Body of pancreas (tissue), 4 donors: ENCODE measurements at regions not wholly inside any gene's neighbourhood (a gene's known extent, or its start where the extent isn't known, plus 50 kb on each side); places are given as distances from the start of the nearest gene placed in this dataset.

Source experiments
- POLR2A ChIP-seq, 3 donors: fragments of 450-650 bp; IDR thresholded peaks; one replicate each; pipeline ENCODE4 v1.6.1; 2016; ENCODE audit warnings: antibody characterized with exemption in 3 of 3, mild to moderate bottlenecking in 2 of 3
- TF ChIP-seq, protein P1 (sequence below), 7 experiments: fragments of 450-650 bp in 4 of 7; fragments of 200-600 bp in 3 of 7; sonication (generic) in 3 of 7; IDR thresholded peaks; one replicate each; pipeline ENCODE4 v1.5.1; 2016 to 2019; ENCODE audit warnings: antibody characterized with exemption in 7 of 7

GRCh38 chr3:10581716-10582115 is 76.3 kb upstream of the ATP2B2 start:
- TF ChIP-seq, protein P1, sequence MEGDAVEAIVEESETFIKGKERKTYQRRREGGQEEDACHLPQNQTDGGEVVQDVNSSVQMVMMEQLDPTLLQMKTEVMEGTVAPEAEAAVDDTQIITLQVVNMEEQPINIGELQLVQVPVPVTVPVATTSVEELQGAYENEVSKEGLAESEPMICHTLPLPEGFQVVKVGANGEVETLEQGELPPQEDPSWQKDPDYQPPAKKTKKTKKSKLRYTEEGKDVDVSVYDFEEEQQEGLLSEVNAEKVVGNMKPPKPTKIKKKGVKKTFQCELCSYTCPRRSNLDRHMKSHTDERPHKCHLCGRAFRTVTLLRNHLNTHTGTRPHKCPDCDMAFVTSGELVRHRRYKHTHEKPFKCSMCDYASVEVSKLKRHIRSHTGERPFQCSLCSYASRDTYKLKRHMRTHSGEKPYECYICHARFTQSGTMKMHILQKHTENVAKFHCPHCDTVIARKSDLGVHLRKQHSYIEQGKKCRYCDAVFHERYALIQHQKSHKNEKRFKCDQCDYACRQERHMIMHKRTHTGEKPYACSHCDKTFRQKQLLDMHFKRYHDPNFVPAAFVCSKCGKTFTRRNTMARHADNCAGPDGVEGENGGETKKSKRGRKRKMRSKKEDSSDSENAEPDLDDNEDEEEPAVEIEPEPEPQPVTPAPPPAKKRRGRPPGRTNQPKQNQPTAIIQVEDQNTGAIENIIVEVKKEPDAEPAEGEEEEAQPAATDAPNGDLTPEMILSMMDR (IDR thresholded peaks at IDR 0.05) = no peak
- TF ChIP-seq POLR2A (IDR thresholded peaks at IDR 0.05) = no peak
